OCI-LY7 (cell line): ENCODE measurements at regions not wholly inside any gene's neighbourhood (a gene's known extent, or its start where the extent isn't known, plus 50 kb on each side); places are given as distances from the start of the nearest gene placed in this dataset.

ENCODE experiments used
- BruUV-seq: library from RNA; stranded (reverse); fragments of 400-500 nt; replicated peaks from 2 replicates; lab custom pipeline; 2021; lab: Mats Ljungman, UMichigan
- CTCF ChIA-PET: fragments of 300-600 bp; sonication (Branson Sonifier 250); formaldehyde crosslinking; loops from one replicate; lab custom pipeline; 2022; ENCODE audit warnings: antibody characterized with exemption; ENCODE audit not compliant: unreplicated experiment; lab: Charles Lee
- POLR2A ChIA-PET: fragments of 300-600 bp; sonication (Branson Sonifier 250); formaldehyde crosslinking; loops from one replicate; lab custom pipeline; 2022; ENCODE audit warnings: antibody characterized with exemption; lab: Charles Lee
- DNase-seq: peaks from one replicate; pipeline ENCODE4 v3.0.0-alpha.2; 2015; ENCODE audit warnings: low spot score
- H2AFZ ChIP-seq: fragments of 200-600 bp; sonication (generic), shearing (Covaris generic); 2 replicates; pipeline ENCODE4 v1.6.1; 2014; ENCODE audit warnings: mild to moderate bottlenecking, antibody characterized with exemption, low read length, moderate library complexity
- H3K27ac ChIP-seq: fragments of 200-600 bp; sonication (generic); 2 replicates; pipeline ENCODE4 v1.5.1; 2014; ENCODE audit warnings: mixed run types, low read depth, mild to moderate bottlenecking, moderate library complexity, low read length, inconsistent platforms; ENCODE audit not compliant: poor library complexity, severe bottlenecking
- H3K36me3 ChIP-seq: fragments of 200-600 bp; sonication (generic); 2 replicates; pipeline ENCODE4 v1.6.1; 2014; ENCODE audit warnings: mild to moderate bottlenecking, antibody characterized with exemption, low read length, moderate library complexity, mixed read lengths; ENCODE audit not compliant: insufficient read depth
- H3K4me1 ChIP-seq: fragments of 200-600 bp; sonication (generic); 2 replicates; pipeline ENCODE4 v1.5.1; 2014; ENCODE audit warnings: mild to moderate bottlenecking, low read length; ENCODE audit not compliant: insufficient read depth, poor library complexity, severe bottlenecking
- H3K4me2 ChIP-seq: fragments of 200-600 bp; sonication (generic); 2 replicates; pipeline ENCODE4 v1.6.1; 2014; ENCODE audit warnings: mild to moderate bottlenecking, low read length
- H3K4me3 ChIP-seq: fragments of 200-600 bp; sonication (generic); 2 replicates; pipeline ENCODE4 v1.5.1; 2014; ENCODE audit warnings: mild to moderate bottlenecking, low read depth, low read length; ENCODE audit not compliant: poor library complexity, severe bottlenecking
- H3K79me2 ChIP-seq: fragments of 200-600 bp; sonication (generic); 2 replicates; pipeline ENCODE4 v1.6.1; 2016; ENCODE audit warnings: low read depth, mild to moderate bottlenecking, low read length, moderate library complexity, mixed read lengths; ENCODE audit not compliant: insufficient read depth
- H3K9me2 ChIP-seq: fragments of 200-600 bp; sonication (generic); 2 replicates; pipeline ENCODE4 v1.6.1; 2016; ENCODE audit warnings: mild to moderate bottlenecking, low read length, mixed read lengths; ENCODE audit not compliant: insufficient read depth
- H3K9me3 ChIP-seq: fragments of 200-600 bp; sonication (generic); 2 replicates; pipeline ENCODE4 v1.6.1; 2014; ENCODE audit warnings: mild to moderate bottlenecking, mixed run types, low read length, mixed read lengths
- H4K20me1 ChIP-seq: fragments of 200-600 bp; sonication (generic); 2 replicates; pipeline ENCODE4 v1.6.1; 2014; ENCODE audit warnings: mild to moderate bottlenecking, antibody characterized with exemption, low read length, moderate library complexity, mixed read lengths; ENCODE audit not compliant: insufficient read depth
- EZH2phosphoT487 ChIP-seq: fragments of 200-600 bp; sonication (generic); IDR thresholded peaks from 2 replicates; pipeline ENCODE4 v1.6.1; 2018; ENCODE audit warnings: low read depth, borderline replicate concordance, mild to moderate bottlenecking, mixed run types, antibody characterized with exemption, low read length, moderate library complexity, mixed read lengths
- intact Hi-C: fragments of 100-400 bp; cut with micrococcal nuclease; formaldehyde crosslinking; loops from one replicate; pipeline ENCODE4 v1.10.0; 2022; ENCODE audit not compliant: unreplicated experiment
- TF ChIP-seq, protein P1 (sequence below): fragments of 200-600 bp; sonication (generic); conservative IDR thresholded peaks from 2 replicates; pipeline ENCODE4 v1.5.1; 2014; ENCODE audit warnings: mild to moderate bottlenecking, antibody characterized with exemption, low read length, moderate library complexity, mixed read lengths

DNA sequence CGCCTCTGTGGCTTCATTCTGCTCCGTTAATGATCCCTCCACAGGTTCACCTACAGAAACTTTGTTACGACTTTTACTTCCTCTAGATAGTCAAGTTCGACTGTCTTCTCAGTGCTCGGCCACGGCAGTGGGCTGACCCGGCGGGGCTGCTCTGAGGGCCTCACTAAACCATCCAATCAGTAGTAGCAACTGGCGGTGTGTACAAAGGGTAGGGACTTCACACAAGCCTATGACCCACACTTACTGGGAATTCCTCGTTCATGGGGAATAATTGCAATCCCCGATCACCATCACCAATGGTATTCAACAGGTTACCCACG lies 1959.2 kb upstream of the DEFB115 start:
- TF ChIP-seq, protein P1, sequence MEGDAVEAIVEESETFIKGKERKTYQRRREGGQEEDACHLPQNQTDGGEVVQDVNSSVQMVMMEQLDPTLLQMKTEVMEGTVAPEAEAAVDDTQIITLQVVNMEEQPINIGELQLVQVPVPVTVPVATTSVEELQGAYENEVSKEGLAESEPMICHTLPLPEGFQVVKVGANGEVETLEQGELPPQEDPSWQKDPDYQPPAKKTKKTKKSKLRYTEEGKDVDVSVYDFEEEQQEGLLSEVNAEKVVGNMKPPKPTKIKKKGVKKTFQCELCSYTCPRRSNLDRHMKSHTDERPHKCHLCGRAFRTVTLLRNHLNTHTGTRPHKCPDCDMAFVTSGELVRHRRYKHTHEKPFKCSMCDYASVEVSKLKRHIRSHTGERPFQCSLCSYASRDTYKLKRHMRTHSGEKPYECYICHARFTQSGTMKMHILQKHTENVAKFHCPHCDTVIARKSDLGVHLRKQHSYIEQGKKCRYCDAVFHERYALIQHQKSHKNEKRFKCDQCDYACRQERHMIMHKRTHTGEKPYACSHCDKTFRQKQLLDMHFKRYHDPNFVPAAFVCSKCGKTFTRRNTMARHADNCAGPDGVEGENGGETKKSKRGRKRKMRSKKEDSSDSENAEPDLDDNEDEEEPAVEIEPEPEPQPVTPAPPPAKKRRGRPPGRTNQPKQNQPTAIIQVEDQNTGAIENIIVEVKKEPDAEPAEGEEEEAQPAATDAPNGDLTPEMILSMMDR = no peak
- no peak for TF ChIP-seq EZH2phosphoT487
- Histone ChIP-seq H3K9me3 (no peaks in the 10 kb centered on the region), H3K4me1 (no peaks in the 10 kb centered on the region), H3K4me2 (no peak overlapping the region), H4K20me1 (no peaks in the 10 kb centered on the region), H3K36me3 (no peaks in the 10 kb centered on the region), H3K4me3 (no peak overlapping the region), H3K27ac (no peak overlapping the region), H2AFZ (no peak overlapping the region), H3K79me2 (no peaks in the 10 kb centered on the region), H3K9me2 (no peaks in the 10 kb centered on the region)
- no peak for DNase-seq
- intact Hi-C loops = no loop called here
- ChIA-PET POLR2A (no interaction called here), CTCF (no interaction called here)
- BruUV-seq = no TSS peak

DNA sequence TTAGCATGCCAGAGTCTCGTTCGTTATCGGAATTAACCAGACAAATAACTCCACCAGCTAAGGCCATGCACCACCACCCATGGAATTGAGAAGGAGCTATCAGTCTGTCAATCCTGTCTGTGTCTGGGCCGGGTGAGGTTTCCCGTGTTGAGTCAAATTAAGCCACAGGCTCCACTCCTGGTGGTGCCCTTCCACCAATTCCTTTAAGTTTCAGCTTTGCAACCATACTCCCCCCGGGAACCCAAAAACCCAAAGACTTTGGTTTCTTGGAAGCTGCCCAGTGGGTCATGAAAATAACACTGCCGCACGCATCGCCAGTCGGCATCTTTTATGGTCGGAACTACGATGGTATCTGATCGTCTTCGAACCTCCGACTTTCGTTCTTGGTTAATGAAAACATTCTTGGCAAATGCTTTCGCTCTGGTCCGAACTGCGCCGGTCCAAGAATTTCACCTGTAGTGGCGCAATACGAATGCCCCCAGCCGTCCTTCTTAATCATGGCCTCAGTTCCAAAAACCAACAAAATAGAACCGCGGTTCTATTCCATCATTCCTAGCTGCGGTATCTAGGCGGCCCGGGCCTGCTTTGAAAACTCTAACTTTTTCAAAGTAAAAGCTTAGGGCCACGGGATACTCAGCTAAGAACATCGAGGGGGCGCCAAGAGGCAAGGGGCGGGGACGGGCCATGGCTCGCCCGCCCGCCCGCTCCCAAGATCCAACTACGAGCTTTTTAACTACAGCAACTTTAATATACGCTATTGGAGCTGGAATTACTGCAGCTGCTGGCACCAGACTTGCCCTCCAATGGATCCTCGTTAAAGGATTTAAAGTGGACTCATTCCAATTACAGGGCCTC lies 1958.5 kb upstream of the DEFB115 start:
- no peaks in the 10 kb centered on the region for H3K9me2 ChIP-seq
- POLR2A ChIA-PET = no interaction called here
- intact Hi-C loops = no loop called here

More for the DNA sequence above, 1958.5 kb upstream of the DEFB115 start:
- CTCF ChIA-PET = no interaction called here
- Histone ChIP-seq H3K4me3 (no peak overlapping the region), H4K20me1 (no peaks in the 10 kb centered on the region), H3K27ac (no peak overlapping the region), H2AFZ (no peak overlapping the region), H3K79me2 (no peaks in the 10 kb centered on the region), H3K36me3 (no peaks in the 10 kb centered on the region), H3K9me3 (no peaks in the 10 kb centered on the region), H3K4me2 (no peak overlapping the region), H3K4me1 (no peaks in the 10 kb centered on the region)
- no TSS peak for BruUV-seq
- DNase-seq = no peak
- TF ChIP-seq EZH2phosphoT487 = no peak
- TF ChIP-seq, protein P1 = no peak
